HG02763 (cell line): ENCODE measurements at regions not wholly inside any gene's neighbourhood (a gene's known extent, or its start where the extent isn't known, plus 50 kb on each side); places are given as distances from the start of the nearest gene placed in this dataset.

Source experiments
- ATAC-seq: cut with Tn5 transposase; IDR thresholded peaks from one replicate; pipeline ENCODE4 v1.9.1; 2021; ENCODE audit warnings: mild to moderate bottlenecking, moderate library complexity; ENCODE audit not compliant: unreplicated experiment

DNA sequence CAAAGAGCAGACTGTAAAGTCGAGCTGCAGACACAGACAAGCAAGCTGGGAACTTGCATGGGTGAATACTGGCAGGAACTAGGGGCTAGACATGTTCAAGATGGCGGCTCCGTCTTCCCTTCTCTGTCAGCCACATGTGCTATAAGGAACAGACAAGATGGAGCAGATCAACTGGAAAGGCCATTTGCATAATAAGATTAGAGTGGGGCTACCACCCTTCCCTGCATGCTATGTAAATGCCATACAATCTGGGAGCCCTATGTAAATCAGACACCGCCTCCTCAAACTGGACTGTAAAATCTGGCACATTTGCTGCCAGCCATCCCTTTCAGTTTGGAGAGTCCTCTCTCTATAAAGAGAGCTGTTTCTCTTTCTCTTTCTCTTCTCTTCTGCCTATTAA, 640.1 kb upstream of the CDH8 start:
- ATAC-seq: no peak

DNA sequence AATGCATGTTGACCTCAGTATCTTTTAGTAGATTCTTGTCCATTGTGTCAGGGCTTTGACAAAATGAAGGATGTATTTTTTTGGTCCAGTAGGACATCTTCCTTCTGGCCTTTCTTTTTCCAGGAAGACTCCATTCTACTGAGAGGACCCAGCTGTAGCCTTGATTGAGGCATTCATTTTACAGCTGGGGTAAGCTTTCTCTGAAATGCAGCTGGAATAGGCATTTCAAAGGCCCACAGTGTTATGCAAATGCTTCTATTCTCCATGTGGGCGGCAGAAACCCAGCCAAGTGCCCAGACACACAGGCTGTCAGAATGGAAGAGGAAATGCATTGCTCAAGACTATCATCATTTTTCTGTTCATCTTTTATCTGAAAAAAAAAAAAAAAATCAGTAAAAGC, 629.0 kb upstream of the CDH8 start:
- ATAC-seq: no peak

DNA sequence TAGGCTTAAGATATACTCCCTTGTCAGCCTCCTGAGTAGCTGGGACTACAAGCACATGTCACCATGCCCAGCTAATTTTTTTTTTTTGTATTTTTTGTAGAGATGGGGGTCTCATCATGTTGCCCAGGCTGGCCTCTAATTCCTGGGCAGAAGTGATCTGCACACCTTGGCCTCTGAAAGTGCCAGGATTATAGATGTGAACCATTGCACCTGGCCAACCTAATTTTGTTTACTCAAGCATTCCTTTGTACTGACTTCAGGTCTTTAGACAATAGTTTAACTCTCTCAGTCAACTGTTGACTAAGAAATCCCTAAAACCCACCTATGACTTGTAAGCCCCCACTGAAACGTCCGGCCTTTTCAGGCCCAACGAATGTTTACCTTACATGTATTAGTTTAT, 628.3 kb upstream of the CDH8 start:
- no peak for ATAC-seq

GRCh38 chr16:62661435-62661834, 625.2 kb upstream of the CDH8 start:
- ATAC-seq: no peak

DNA sequence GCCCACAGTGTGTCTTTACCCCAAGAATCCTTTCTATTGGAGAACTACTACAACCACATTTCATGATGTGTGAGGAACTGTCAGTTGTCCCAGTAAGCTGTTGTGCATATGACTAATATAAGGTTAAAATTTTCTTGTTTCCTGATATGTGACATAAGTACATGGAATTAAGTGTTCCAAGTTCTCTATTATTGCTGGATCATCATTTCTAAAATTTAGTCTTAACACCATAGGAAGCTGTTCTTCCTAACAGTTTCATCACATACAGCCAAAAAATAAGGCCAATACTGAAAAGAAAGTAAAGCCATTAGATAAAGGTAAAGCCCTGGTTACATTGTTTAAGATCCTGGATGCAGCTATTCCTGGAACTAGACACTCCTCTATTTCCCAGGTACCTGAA, 620.9 kb upstream of the CDH8 start:
- ATAC-seq: no peak

- ATAC-seq: no peak
These were observed 616.3 kb upstream of the CDH8 start for GRCh38 chr16:62652441-62653120.

DNA sequence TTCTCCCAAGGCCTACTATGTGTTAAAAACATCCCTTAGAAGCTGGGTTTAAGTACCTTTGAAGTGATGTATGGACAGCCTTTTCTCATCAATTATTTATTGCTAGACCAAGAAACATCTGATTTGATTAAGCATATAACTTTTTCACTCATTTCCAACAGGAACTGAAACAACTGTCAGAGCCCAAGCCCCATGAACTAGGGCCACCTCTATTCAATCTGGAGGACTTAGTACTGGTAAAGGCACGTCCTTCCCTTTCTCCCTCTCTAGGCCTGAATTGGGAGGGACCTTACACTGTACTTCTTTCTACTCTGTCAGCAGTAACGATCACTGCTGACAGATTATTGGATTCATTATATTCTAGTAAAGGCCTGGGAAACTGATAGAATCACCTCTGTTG, 612.0 kb upstream of the CDH8 start:
- ATAC-seq: no peak

GRCh38 chr16:62644030-62644812, 608.0 kb upstream of the CDH8 start:
- no peak for ATAC-seq

- no peak for ATAC-seq
These were observed 606.4 kb upstream of the CDH8 start for GRCh38 chr16:62642677-62643076.

DNA sequence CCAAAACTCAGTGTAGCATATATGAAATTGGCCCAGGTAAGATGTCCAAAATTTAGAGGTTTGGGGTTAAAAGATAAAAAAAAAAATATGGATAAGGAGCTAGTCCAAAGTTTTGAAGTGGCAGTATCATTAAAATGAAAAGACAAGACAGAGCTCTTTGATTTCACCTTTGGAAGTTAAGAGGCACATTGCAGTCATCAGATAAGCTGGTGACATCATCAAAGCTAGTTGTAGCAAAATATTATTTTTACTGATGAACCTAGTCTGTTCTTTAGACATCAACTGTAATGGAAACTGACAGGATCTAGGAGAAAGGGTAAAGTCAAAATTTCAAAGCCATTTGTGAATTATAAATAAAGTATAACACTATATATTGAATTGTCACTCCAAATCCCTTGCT, 603.7 kb upstream of the CDH8 start:
- ATAC-seq: no peak

GRCh38 chr16:62638964-62639870, 603.0 kb upstream of the CDH8 start:
- peak; percentile 73 for ATAC-seq

DNA sequence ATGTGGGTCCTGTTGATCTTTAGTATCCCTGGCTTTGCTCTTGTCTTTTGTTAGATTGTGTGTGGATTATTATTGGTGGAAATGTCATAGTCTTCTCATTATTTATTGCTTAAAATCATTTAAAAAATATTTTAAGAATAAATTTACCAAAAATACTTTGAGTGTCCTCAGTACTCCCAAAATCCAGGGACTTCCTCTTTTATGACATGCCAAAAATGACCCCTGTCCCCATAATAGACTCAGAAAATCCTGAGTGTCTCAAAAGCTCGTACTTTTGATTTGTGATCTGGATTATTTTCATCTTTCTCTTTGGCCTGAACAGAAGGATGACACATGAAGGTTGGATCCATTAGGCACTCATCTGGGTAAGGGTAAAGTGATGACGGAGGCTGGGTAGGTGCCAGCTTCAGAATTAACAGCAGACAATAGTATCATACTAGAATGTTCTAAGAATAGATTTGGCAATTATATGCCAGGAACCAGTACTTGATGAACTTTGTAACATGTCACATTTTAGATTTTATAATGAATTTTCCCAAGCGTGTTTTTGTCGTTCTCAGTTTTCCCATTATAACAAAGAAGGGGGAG, 602.2 kb upstream of the CDH8 start:
- no peak for ATAC-seq

GRCh38 chr16:62625326-62625725, 589.1 kb upstream of the CDH8 start:
- ATAC-seq: no peak

DNA sequence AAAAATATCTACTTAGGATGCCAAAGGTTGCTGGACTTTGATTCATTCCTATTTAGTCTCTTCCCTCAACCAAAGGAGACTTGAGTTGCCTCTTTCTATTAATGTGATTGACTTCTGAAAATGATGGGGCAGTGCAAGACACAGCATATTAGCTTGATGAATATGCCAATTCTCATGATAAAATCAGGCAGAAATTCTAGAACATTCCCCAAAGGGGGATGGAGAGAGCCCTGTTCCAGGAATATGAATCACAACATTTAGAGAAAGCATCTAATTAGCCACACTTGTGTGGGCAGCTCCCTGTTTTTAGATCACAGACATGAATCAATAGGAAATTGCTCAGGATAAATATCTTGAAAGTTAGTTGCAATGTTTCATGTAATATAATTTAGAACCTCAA, 584.0 kb upstream of the CDH8 start:
- ATAC-seq: no peak

DNA sequence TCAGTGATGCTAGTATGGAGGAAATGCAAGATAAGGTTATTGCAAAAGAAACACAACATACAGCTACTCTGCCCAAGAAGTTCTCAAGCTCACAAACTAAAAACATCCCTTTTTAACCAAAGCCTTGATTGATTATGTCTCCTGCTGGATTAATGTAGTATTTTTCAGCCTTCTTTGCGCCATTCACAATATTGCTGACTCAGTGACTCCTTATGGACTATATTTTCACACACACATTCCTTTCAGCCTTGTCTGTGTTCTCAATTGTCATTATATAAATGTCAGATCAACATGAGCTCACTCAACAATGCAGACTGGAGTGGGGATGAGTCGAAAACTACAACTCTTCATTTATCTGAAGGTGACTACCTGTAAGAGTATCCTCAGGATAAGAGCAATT, 579.3 kb upstream of the CDH8 start:
- no peak for ATAC-seq

DNA sequence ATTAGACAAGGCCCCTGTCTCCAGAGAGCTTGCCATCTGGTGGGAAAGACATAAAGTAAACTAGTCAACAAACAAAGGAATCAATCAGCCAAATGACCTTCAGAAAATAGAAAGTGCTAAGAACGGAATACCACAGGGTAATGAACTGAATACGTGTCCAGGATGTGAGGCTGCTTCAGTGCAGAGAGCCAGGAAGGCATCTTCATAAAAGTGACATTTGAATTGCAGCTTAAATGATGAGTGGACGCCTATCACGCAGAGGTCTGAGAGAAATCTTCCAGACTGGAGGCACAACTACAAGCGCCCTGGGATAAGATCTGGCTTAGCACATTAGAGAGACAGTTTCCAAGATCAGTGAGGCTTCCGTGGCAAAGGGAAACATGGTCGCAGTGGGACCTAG, 574.1 kb upstream of the CDH8 start:
- ATAC-seq: no peak

DNA sequence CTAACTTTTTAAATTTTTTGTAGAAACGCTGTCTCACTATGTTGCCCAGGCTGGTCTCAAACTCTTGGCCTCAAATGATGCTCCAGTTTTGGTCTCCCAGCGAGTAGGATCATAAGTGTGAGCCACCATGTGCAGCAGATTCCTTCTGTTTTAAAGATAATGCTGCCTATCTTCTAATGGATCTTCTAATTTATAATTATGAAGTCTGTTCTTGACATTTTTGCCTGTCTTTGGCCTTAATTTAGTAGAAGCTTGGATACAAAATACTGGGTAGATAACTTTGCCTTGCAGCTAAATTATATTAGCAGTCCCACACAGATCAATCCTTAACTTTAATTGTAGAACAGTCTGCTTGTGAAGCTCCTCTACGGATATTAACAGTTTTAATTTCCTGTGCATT, 566.6 kb upstream of the CDH8 start:
- no peak for ATAC-seq

DNA sequence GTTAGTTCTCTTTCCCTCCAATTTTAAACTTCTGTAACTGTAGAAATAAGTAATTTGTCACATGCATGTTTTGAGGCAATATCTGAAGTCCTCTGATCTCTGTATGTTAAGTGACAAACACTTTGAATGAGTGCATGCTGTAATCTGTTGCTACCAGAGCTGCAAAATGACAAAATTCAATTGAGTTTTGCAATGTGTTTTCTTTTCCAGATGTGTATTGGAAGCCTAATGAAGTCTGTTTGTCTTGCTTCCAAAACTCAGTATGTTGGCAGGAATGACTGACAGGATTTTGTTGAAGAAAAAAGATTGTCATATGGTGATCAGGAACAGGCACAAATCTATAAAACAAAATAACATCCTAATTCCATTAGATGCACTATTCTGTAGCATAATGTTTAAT, 561.6 kb upstream of the CDH8 start:
- no peak for ATAC-seq

DNA sequence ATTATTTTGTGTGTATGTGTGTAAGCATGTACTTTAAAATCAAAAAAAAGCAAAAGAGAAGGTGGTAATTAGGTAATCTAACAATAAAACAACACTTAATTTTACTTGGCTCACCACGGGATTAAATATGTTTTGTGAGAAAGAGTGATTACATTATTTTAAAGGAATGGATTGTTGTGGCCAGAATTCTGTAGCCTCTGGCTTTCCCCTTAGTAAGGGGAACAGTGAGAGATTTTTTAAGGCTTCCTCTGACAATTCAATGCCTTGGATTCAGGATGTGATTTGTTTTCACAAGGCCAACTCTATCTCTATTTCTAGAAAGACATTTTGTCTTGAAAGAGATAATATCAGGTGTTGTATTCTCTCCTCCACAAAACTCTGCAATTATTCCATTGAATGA, 560.3 kb upstream of the CDH8 start:
- no peak for ATAC-seq

- no peak for ATAC-seq
These were observed 559.9 kb upstream of the CDH8 start for GRCh38 chr16:62596125-62596524.

GRCh38 chr16:62586128-62586862, 550.1 kb upstream of the CDH8 start:
- no peak for ATAC-seq
